ENCODE measurements at regions not wholly inside any gene's neighbourhood (a gene's known extent, or its start where the extent isn't known, plus 50 kb on each side); places are given as distances from the start of the nearest gene placed in this dataset.

- TF ChIP-seq, protein P1, sequence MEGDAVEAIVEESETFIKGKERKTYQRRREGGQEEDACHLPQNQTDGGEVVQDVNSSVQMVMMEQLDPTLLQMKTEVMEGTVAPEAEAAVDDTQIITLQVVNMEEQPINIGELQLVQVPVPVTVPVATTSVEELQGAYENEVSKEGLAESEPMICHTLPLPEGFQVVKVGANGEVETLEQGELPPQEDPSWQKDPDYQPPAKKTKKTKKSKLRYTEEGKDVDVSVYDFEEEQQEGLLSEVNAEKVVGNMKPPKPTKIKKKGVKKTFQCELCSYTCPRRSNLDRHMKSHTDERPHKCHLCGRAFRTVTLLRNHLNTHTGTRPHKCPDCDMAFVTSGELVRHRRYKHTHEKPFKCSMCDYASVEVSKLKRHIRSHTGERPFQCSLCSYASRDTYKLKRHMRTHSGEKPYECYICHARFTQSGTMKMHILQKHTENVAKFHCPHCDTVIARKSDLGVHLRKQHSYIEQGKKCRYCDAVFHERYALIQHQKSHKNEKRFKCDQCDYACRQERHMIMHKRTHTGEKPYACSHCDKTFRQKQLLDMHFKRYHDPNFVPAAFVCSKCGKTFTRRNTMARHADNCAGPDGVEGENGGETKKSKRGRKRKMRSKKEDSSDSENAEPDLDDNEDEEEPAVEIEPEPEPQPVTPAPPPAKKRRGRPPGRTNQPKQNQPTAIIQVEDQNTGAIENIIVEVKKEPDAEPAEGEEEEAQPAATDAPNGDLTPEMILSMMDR (conservative IDR thresholded peaks at IDR 0.05) = no peak
- TF ChIP-seq ZFX (IDR thresholded peaks at IDR 0.05) = no peak
Measured at GRCh38 chr5:107289030-107289714, 381.6 kb downstream of the EFNA5 start.
